Left lung (tissue), 4 donors: ENCODE measurements at regions not wholly inside any gene's neighbourhood (a gene's known extent, or its start where the extent isn't known, plus 50 kb on each side); places are given as distances from the start of the nearest gene placed in this dataset.

Experiments used
- ATAC-seq: fragments of 200-7000 bp; cut with Tn5 transposase; one replicate; pipeline ENCODE4 v1.9.1; 2020; ENCODE audit warnings: moderate library complexity
- DNase-seq, 4 donors: peaks; one replicate each; pipeline ENCODE4 v3.0.0-alpha.2; 2013 to 2020
- H3K27ac ChIP-seq, 2 donors: fragments of 200-600 bp; sonication (generic) in 1 of 2; one replicate each; pipeline versions ENCODE4 v1.5.0 to v1.8.0; 2020 to 2021
- H3K27me3 ChIP-seq, 2 donors: fragments of 200-600 bp; sonication (generic) in 1 of 2; one replicate each; pipeline versions ENCODE4 v1.5.0 to v1.8.0; 2020 to 2021
- H3K36me3 ChIP-seq, 2 donors: fragments of 200-600 bp; sonication (generic) in 1 of 2; one replicate each; pipeline versions ENCODE4 v1.5.0 to v1.8.0; 2020 to 2021
- H3K4me1 ChIP-seq, 2 donors: fragments of 200-600 bp; one replicate each; pipeline ENCODE4 v1.8.0; 2021
- H3K4me3 ChIP-seq, 2 donors: fragments of 200-600 bp; sonication (generic) in 1 of 2; one replicate each; pipeline versions ENCODE4 v1.5.0 to v1.8.0; 2020 to 2021; ENCODE audit warnings: mild to moderate bottlenecking in 1 of 2
- H3K9me3 ChIP-seq, 2 donors: fragments of 200-600 bp; sonication (generic) in 1 of 2; one replicate each; pipeline versions ENCODE4 v1.5.0 to v1.8.0; 2020 to 2021
- CTCF ChIP-seq, 2 donors: fragments of 200-600 bp; sonication (generic) in 1 of 2; IDR thresholded peaks; one replicate each; pipeline versions ENCODE4 v1.5.0 to v1.8.0; 2021; ENCODE audit warnings: antibody characterized with exemption in 2 of 2
- intact Hi-C, 2 donors: fragments of 100-400 bp; cut with DNase I; formaldehyde crosslinking; loops; one replicate each; pipeline versions ENCODE4 v1.11.2 to v1.14.2; 2022
- donor health status: DM: no; HTN: yes; CAD: no.
- donor health status: DM: no; HTN: no; CAD: no.

- no peak overlapping the region for H3K27ac ChIP-seq
- no peak for TF ChIP-seq CTCF (IDR thresholded peaks at IDR 0.05)
- peaks cover 0 to 78% of the 10 kb centered on the region in 2 donors for H3K27me3 ChIP-seq
- no peak overlapping the region for H3K4me3 ChIP-seq
- ATAC-seq (no peak), DNase-seq (no peak)
- intact Hi-C loops, result no loop called here
- H3K36me3 ChIP-seq, result no peaks in the 10 kb centered on the region
- no peaks in the 10 kb centered on the region for H3K9me3 ChIP-seq
- H3K4me1 ChIP-seq, result no peaks in the 10 kb centered on the region
These were observed 175.5 kb downstream of the ACTL8 start for GRCh38 chr1:17930635-17931034.

- Histone ChIP-seq H3K4me3 (no peak overlapping the region), H3K9me3 (no peaks in the 10 kb centered on the region), H3K27me3 (peaks cover 0 to 65% of the 10 kb centered on the region in 2 donors), H3K36me3 (no peaks in the 10 kb centered on the region), H3K4me1 (no peaks in the 10 kb centered on the region), H3K27ac (no peak overlapping the region)
- DNase-seq, result no peak
- no peak for ATAC-seq
- intact Hi-C loops, result no loop called here
- no peak for TF ChIP-seq CTCF (IDR thresholded peaks at IDR 0.05)
These were observed 175.4 kb upstream of the IGSF21 start for GRCh38 chr1:17932164-17932563.

- peaks cover 0 to 53% of the 10 kb centered on the region in 2 donors for H3K27me3 ChIP-seq
- TF ChIP-seq CTCF (IDR thresholded peaks at IDR 0.05), result no peak
- H3K36me3 ChIP-seq, result no peaks in the 10 kb centered on the region
- no peak for DNase-seq
- intact Hi-C loops, result no loop called here
- no peaks in the 10 kb centered on the region for H3K9me3 ChIP-seq
- no peak overlapping the region for H3K4me3 ChIP-seq
- no peak for ATAC-seq
- H3K27ac ChIP-seq, result no peak overlapping the region
- H3K4me1 ChIP-seq, result no peaks in the 10 kb centered on the region
These were observed 174.1 kb upstream of the IGSF21 start for GRCh38 chr1:17933501-17933900.

GRCh38 chr1:17933971-17934370 lies 173.6 kb upstream of the IGSF21 start:
- H3K4me1 ChIP-seq, result no peaks in the 10 kb centered on the region
- DNase-seq, result no peak
- ATAC-seq, result no peak
- H3K9me3 ChIP-seq, result no peaks in the 10 kb centered on the region
- peaks cover 0 to 48% of the 10 kb centered on the region in 2 donors for H3K27me3 ChIP-seq
- H3K27ac ChIP-seq, result no peak overlapping the region
- intact Hi-C loops, result no loop called here
- H3K36me3 ChIP-seq, result no peaks in the 10 kb centered on the region
- H3K4me3 ChIP-seq, result no peak overlapping the region
- TF ChIP-seq CTCF (IDR thresholded peaks at IDR 0.05), result no peak

GRCh38 chr1:17935230-17935629 lies 172.4 kb upstream of the IGSF21 start:
- Histone ChIP-seq H3K27ac (no peak overlapping the region), H3K9me3 (no peaks in the 10 kb centered on the region), H3K36me3 (no peaks in the 10 kb centered on the region), H3K4me1 (no peaks in the 10 kb centered on the region), H3K27me3 (peaks cover 0 to 35% of the 10 kb centered on the region in 2 donors), H3K4me3 (no peak overlapping the region)
- DNase-seq (peak in 1 of 4 donors; percentile 2), ATAC-seq (no peak)
- no peak for TF ChIP-seq CTCF (IDR thresholded peaks at IDR 0.05)
- intact Hi-C loops, result no loop called here
